SK-N-SH treated with all-trans-retinoic acid at 6 μM for 48 hours (cell line): ENCODE measurements at regions not wholly inside any gene's neighbourhood (a gene's known extent, or its start where the extent isn't known, plus 50 kb on each side); places are given as distances from the start of the nearest gene placed in this dataset.

Experiments used
- BACH2 ChIP-seq: fragments of 250-450 bp; sonication (Bioruptor Pico); IDR thresholded peaks from 2 replicates; pipeline ENCODE4 v1.9.0; 2021; ENCODE audit warnings: mild to moderate bottlenecking, borderline replicate concordance
- CSDC2 ChIP-seq: fragments of 250-450 bp; sonication (Bioruptor Pico); IDR thresholded peaks from 2 replicates; pipeline ENCODE4 v1.5.0; 2020; ENCODE audit warnings: mild to moderate bottlenecking, moderate library complexity
- ESRRG ChIP-seq: fragments of 250-450 bp; sonication (Bioruptor Pico); IDR thresholded peaks from 2 replicates; pipeline ENCODE4 v1.6.1; 2021; ENCODE audit warnings: mild to moderate bottlenecking
- ZC3H10 ChIP-seq: fragments of 250-450 bp; sonication (Bioruptor Pico); IDR thresholded peaks from 2 replicates; pipeline ENCODE4 v1.5.1; 2021; ENCODE audit warnings: mild to moderate bottlenecking, moderate library complexity
- ZFP3 ChIP-seq: fragments of 250-450 bp; sonication (Bioruptor Pico); IDR thresholded peaks from 2 replicates; pipeline ENCODE4 v1.5.0; 2020; ENCODE audit warnings: mild to moderate bottlenecking, moderate library complexity
- ZFP30 ChIP-seq: fragments of 450-650 bp; formaldehyde crosslinking; IDR thresholded peaks from 2 replicates; pipeline ENCODE4 v1.5.0; 2022; ENCODE audit warnings: mild to moderate bottlenecking, moderate library complexity
- ZNF8 ChIP-seq: fragments of 450-650 bp; formaldehyde crosslinking; IDR thresholded peaks from 2 replicates; pipeline ENCODE4 v1.5.0; 2020; ENCODE audit warnings: mild to moderate bottlenecking, moderate library complexity

- TF ChIP-seq CSDC2 (CRISPR knock-in tag) (no peak), ZNF8 (no peak), ZFP3 (no peak), BACH2 (no peak), ZC3H10 (CRISPR knock-in tag) (no peak), ZFP30 (CRISPR knock-in tag) (no peak), ESRRG (no peak)
These were observed 280.3 kb downstream of the TGFB2 start for GRCh38 chr1:218625393-218625792.
